PC-3 (cell line): ENCODE measurements at regions not wholly inside any gene's neighbourhood (a gene's known extent, or its start where the extent isn't known, plus 50 kb on each side); places are given as distances from the start of the nearest gene placed in this dataset.

Experiments used
- ATAC-seq: fragments of 200-7000 bp; cut with Tn5 transposase; 2 replicates; pipeline ENCODE4 v1.9.1; 2020; ENCODE audit warnings: mild to moderate bottlenecking, moderate library complexity
- BruUV-seq: library from RNA; stranded (reverse); fragments of 400-500 nt; replicated peaks from 2 replicates; lab custom pipeline; 2021; lab: Mats Ljungman, UMichigan
- CTCF ChIA-PET: fragments of 300-600 bp; sonication (Branson Sonifier 250); formaldehyde crosslinking; loops from one replicate; lab custom pipeline; 2022; ENCODE audit warnings: antibody characterized with exemption; lab: Charles Lee
- POLR2A ChIA-PET: fragments of 300-600 bp; sonication (Branson Sonifier 250); formaldehyde crosslinking; loops from one replicate; lab custom pipeline; 2022; ENCODE audit warnings: antibody characterized with exemption; ENCODE audit not compliant: unreplicated experiment; lab: Charles Lee
- DNase-seq: peaks from one replicate; pipeline ENCODE4 v3.0.0-alpha.2; 2015
- H2AFZ ChIP-seq: fragments of 300-600 bp; sonication (generic); 2 replicates; pipeline ENCODE4 v1.6.0; 2016; ENCODE audit warnings: antibody characterized with exemption, low read length
- H3F3A ChIP-seq: fragments of 300-600 bp; sonication (generic); one replicate; pipeline ENCODE4 v1.6.0; 2017; ENCODE audit warnings: antibody characterized with exemption, low read length, control low read depth, mild to moderate bottlenecking; ENCODE audit not compliant: unreplicated experiment
- H3K27ac ChIP-seq: fragments of 300-600 bp; sonication (generic); 2 replicates; pipeline ENCODE4 v1.5.1; 2016; ENCODE audit warnings: mild to moderate bottlenecking, low read length
- H3K27me3 ChIP-seq: fragments of 300-600 bp; sonication (generic); 2 replicates; pipeline ENCODE4 v1.6.1; 2016; ENCODE audit warnings: low read length, mixed read lengths
- H3K36me3 ChIP-seq: fragments of 300-600 bp; sonication (generic); 2 replicates; pipeline ENCODE4 v1.6.1; 2016; ENCODE audit warnings: low read depth, mixed run types, low read length, mixed read lengths
- H3K4me1 ChIP-seq: fragments of 300-600 bp; sonication (generic); 2 replicates; pipeline ENCODE4 v1.5.1; 2016; ENCODE audit warnings: low read length; ENCODE audit not compliant: insufficient read depth
- H3K4me2 ChIP-seq: fragments of 300-600 bp; sonication (generic); 2 replicates; pipeline ENCODE4 v1.6.0; 2016; ENCODE audit warnings: low read length
- H3K4me3 ChIP-seq: fragments of 300-600 bp; sonication (generic); 2 replicates; pipeline ENCODE4 v1.5.1; 2016; ENCODE audit warnings: mild to moderate bottlenecking, low read length, mixed read lengths
- H3K79me2 ChIP-seq: fragments of 300-600 bp; sonication (generic); 2 replicates; pipeline ENCODE4 v1.6.1; 2017; ENCODE audit warnings: low read length, mixed read lengths
- H3K9ac ChIP-seq: fragments of 300-600 bp; sonication (generic); 2 replicates; pipeline ENCODE4 v1.6.0; 2016; ENCODE audit warnings: mild to moderate bottlenecking, low read length
- H3K9me2 ChIP-seq: fragments of 300-600 bp; sonication (generic); replicated peaks from 2 replicates; pipeline ENCODE4 v1.6.1; 2016; ENCODE audit warnings: mixed run types, low read length, mixed read lengths
- H3K9me3 ChIP-seq: fragments of 300-600 bp; sonication (generic); 2 replicates; pipeline ENCODE4 v1.6.1; 2016; ENCODE audit warnings: low read length, mixed read lengths
- H4K20me1 ChIP-seq: fragments of 300-600 bp; sonication (generic); 2 replicates; pipeline ENCODE4 v1.6.1; 2016; ENCODE audit warnings: low read length, mixed read lengths
- CTCF ChIP-seq: fragments of 300-600 bp; sonication (generic); conservative IDR thresholded peaks from 2 replicates; pipeline ENCODE4 v1.5.1; 2017; ENCODE audit warnings: antibody characterized with exemption, low read depth, mild to moderate bottlenecking, low read length
- EZH2 ChIP-seq: fragments of 300-600 bp; sonication (generic); IDR thresholded peaks from one replicate; pipeline ENCODE4 v1.6.1; 2017; ENCODE audit warnings: antibody characterized with exemption, mild to moderate bottlenecking, low read length; ENCODE audit not compliant: unreplicated experiment
- EZH2phosphoT487 ChIP-seq: fragments of 300-600 bp; sonication (generic); IDR thresholded peaks from 2 replicates; pipeline ENCODE4 v1.6.1; 2018; ENCODE audit warnings: mild to moderate bottlenecking, antibody characterized with exemption, low read length, borderline replicate concordance
- intact Hi-C: fragments of 100-400 bp; cut with micrococcal nuclease; formaldehyde crosslinking; loops from 2 replicates; pipeline ENCODE4 v1.9.0; 2023

GRCh38 chr4:166309286-166309685, 436.2 kb downstream of the TLL1 start:
- no peaks in the 10 kb centered on the region for H3K4me1 ChIP-seq
- intact Hi-C loops = no loop called here
- CTCF ChIA-PET = no interaction called here
- no peak for TF ChIP-seq EZH2
- no peak for TF ChIP-seq CTCF
- no peak for TF ChIP-seq EZH2phosphoT487
- no peak overlapping the region for H3K4me2 ChIP-seq
- no peaks in the 10 kb centered on the region for H3F3A ChIP-seq
- H3K9ac ChIP-seq = no peak overlapping the region
- no peaks in the 10 kb centered on the region for H3K9me2 ChIP-seq
- H3K4me3 ChIP-seq = no peak overlapping the region
- no peak overlapping the region for H2AFZ ChIP-seq
- H3K27ac ChIP-seq = no peak overlapping the region
- ATAC-seq = no peak
- DNase-seq = peak; percentile 6
- H3K36me3 ChIP-seq = no peaks in the 10 kb centered on the region
- POLR2A ChIA-PET = no interaction called here
- H3K79me2 ChIP-seq = no peaks in the 10 kb centered on the region
- no peaks in the 10 kb centered on the region for H3K9me3 ChIP-seq
- no peaks in the 10 kb centered on the region for H4K20me1 ChIP-seq
- no TSS peak for BruUV-seq
- H3K27me3 ChIP-seq = no peaks in the 10 kb centered on the region

- no peak overlapping the region for H3K4me2 ChIP-seq
- no TSS peak for BruUV-seq
- no peaks in the 10 kb centered on the region for H4K20me1 ChIP-seq
- DNase-seq (no peak), ATAC-seq (no peak)
- H3K4me3 ChIP-seq = no peak overlapping the region
- H2AFZ ChIP-seq = no peak overlapping the region
- TF ChIP-seq CTCF = no peak
- H3K4me1 ChIP-seq = no peaks in the 10 kb centered on the region
- H3K9me2 ChIP-seq = no peaks in the 10 kb centered on the region
- no peaks in the 10 kb centered on the region for H3K9me3 ChIP-seq
- CTCF ChIA-PET = no interaction called here
- H3K36me3 ChIP-seq = no peaks in the 10 kb centered on the region
- no peak overlapping the region for H3K27ac ChIP-seq
- no peak overlapping the region for H3K9ac ChIP-seq
- H3K79me2 ChIP-seq = no peaks in the 10 kb centered on the region
- H3F3A ChIP-seq = no peaks in the 10 kb centered on the region
- no peaks in the 10 kb centered on the region for H3K27me3 ChIP-seq
- POLR2A ChIA-PET = no interaction called here
- intact Hi-C loops = no loop called here
These were observed 438.1 kb downstream of the TLL1 start for GRCh38 chr4:166311169-166311568.

- DNase-seq = no peak
- no peak overlapping the region for H2AFZ ChIP-seq
- CTCF ChIA-PET = no interaction called here
- no peaks in the 10 kb centered on the region for H3K9me2 ChIP-seq
- no peaks in the 10 kb centered on the region for H3K9me3 ChIP-seq
- H3K27ac ChIP-seq = no peak overlapping the region
- no peak overlapping the region for H3K4me2 ChIP-seq
- H4K20me1 ChIP-seq = no peaks in the 10 kb centered on the region
- no peaks in the 10 kb centered on the region for H3K27me3 ChIP-seq
- intact Hi-C loops = no loop called here
- H3K4me1 ChIP-seq = no peaks in the 10 kb centered on the region
- H3K79me2 ChIP-seq = no peaks in the 10 kb centered on the region
- ATAC-seq = no peak
- BruUV-seq = no TSS peak
- no peak overlapping the region for H3K9ac ChIP-seq
- TF ChIP-seq EZH2 (no peak), EZH2phosphoT487 (no peak), CTCF (no peak)
- no peak overlapping the region for H3K4me3 ChIP-seq
- POLR2A ChIA-PET = no interaction called here
- no peaks in the 10 kb centered on the region for H3F3A ChIP-seq
- no peaks in the 10 kb centered on the region for H3K36me3 ChIP-seq
These were observed 439.1 kb downstream of the TLL1 start for GRCh38 chr4:166312166-166312565.
